B cell (primary cell): ENCODE measurements at regions not wholly inside any gene's neighbourhood (a gene's known extent, or its start where the extent isn't known, plus 50 kb on each side); places are given as distances from the start of the nearest gene placed in this dataset.

ENCODE experiments used
- CTCF ChIP-seq: fragments of 200-600 bp; IDR thresholded peaks from one replicate; pipeline ENCODE4 v1.8.0; 2022; ENCODE audit warnings: antibody characterized with exemption, mild to moderate bottlenecking
- EZH2 ChIP-seq: IDR thresholded peaks from 2 replicates; pipeline ENCODE4 v1.6.1; 2012; ENCODE audit warnings: borderline replicate concordance, low read depth, mild to moderate bottlenecking, moderate library complexity, low read length; ENCODE audit not compliant: insufficient read depth, poor library complexity, severe bottlenecking

DNA sequence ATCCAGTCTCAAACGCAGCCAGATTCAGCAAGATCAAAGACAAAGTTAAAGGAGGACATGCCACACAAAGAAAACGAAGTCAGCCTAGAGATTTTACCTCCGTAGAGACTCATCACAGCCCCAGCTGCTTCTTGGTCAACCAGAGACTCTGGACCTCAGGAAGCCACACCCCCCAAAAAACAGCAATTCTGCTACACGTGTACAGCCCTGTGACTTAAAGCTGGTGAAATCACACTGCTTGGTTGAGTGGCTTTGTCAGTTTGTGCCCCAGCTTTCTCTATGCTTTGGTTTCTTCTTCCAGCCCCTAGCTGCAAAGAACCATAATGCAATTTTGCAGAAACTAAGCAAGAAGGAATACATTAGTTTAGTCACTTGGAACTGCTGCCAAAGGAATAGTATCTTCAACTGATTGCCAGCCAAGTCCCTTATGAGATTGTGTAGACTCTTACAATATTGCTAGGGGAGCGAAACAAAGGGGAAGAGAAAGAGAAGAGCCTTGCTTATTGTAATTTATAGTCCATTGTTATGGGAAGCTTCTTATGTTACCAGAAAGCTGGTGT lies 158.8 kb upstream of the ZNF462 start:
- no peak for TF ChIP-seq CTCF
- no peak for TF ChIP-seq EZH2
